GM18873 (cell line): ENCODE measurements at regions not wholly inside any gene's neighbourhood (a gene's known extent, or its start where the extent isn't known, plus 50 kb on each side); places are given as distances from the start of the nearest gene placed in this dataset.

ENCODE experiments used
- ATAC-seq: cut with Tn5 transposase; IDR thresholded peaks from one replicate; pipeline ENCODE4 v1.9.1; 2021; ENCODE audit warnings: mild to moderate bottlenecking, moderate library complexity, moderate number of reproducible peaks; ENCODE audit not compliant: unreplicated experiment, low FRiP score

- no peak for ATAC-seq
Observed at GRCh38 chr5:148941810-148942209, 115.4 kb downstream of the ADRB2 start.

- ATAC-seq: no peak
Observed at GRCh38 chr5:148949841-148950470, 112.9 kb downstream of the SH3TC2 start.

GRCh38 chr5:148950471-148950863, 112.4 kb downstream of the SH3TC2 start:
- no peak for ATAC-seq

GRCh38 chr5:148950892-148951291, 112.0 kb downstream of the SH3TC2 start:
- no peak for ATAC-seq

GRCh38 chr5:148951612-148952011, 111.2 kb downstream of the SH3TC2 start:
- ATAC-seq: no peak

GRCh38 chr5:148952097-148952867, 110.6 kb downstream of the SH3TC2 start:
- no peak for ATAC-seq

- no peak for ATAC-seq
Observed at GRCh38 chr5:148953711-148954110, 109.2 kb downstream of the SH3TC2 start.
